ENCODE measurements at regions not wholly inside any gene's neighbourhood (a gene's known extent, or its start where the extent isn't known, plus 50 kb on each side); places are given as distances from the start of the nearest gene placed in this dataset.
A peak's percentile ranks its signal among the peaks of the same experiment; 100 is the strongest.

GRCh38 chr6:127641905-127642304, 64.9 kb downstream of the C6orf58 start:
- FAIRE-seq = peak; percentile 69

All from islet of Langerhans (tissue), 1 donor.